HEK293T (cell line): ENCODE measurements at regions not wholly inside any gene's neighbourhood (a gene's known extent, or its start where the extent isn't known, plus 50 kb on each side); places are given as distances from the start of the nearest gene placed in this dataset.

Source experiments
- CTCF ChIA-PET: fragments of 350-600 bp; formaldehyde crosslinking; extraction: SDS; loops from one replicate; lab custom pipeline; 2021; ENCODE audit warnings: antibody characterized with exemption, inconsistent platforms; lab: Yijun Ruan, JAX
- POLR2A ChIA-PET: fragments of 350-600 bp; formaldehyde crosslinking; extraction: SDS; loops from one replicate; lab custom pipeline; 2020; ENCODE audit warnings: antibody characterized with exemption, inconsistent platforms; lab: Yijun Ruan, JAX
- DNase-seq: peaks from one replicate; pipeline ENCODE4 v3.0.0; 2012; ENCODE audit warnings: mixed read lengths; ENCODE audit errors: extremely low spot score
- ARNT ChIP-seq: fragments of 450-650 bp; IDR thresholded peaks from 2 replicates; pipeline ENCODE4 v1.6.1; 2017; ENCODE audit warnings: mild to moderate bottlenecking
- BHLHE40 ChIP-seq: fragments of 450-650 bp; IDR thresholded peaks from 2 replicates; pipeline ENCODE4 v1.6.1; 2016; ENCODE audit warnings: mild to moderate bottlenecking, moderate library complexity, borderline replicate concordance
- CTBP1 ChIP-seq: fragments of 450-650 bp; IDR thresholded peaks from 2 replicates; pipeline ENCODE4 v1.6.1; 2016; ENCODE audit warnings: borderline replicate concordance
- ELF4 ChIP-seq: fragments of 450-650 bp; IDR thresholded peaks from 2 replicates; pipeline ENCODE4 v1.6.1; 2017; ENCODE audit warnings: antibody characterized with exemption
- FOXA1 ChIP-seq: fragments of 450-650 bp; IDR thresholded peaks from 2 replicates; pipeline ENCODE4 v1.6.1; 2016; ENCODE audit warnings: mild to moderate bottlenecking
- FOXK2 ChIP-seq: fragments of 450-650 bp; IDR thresholded peaks from 2 replicates; pipeline ENCODE4 v1.6.1; 2016; ENCODE audit warnings: mild to moderate bottlenecking
- FOXM1 ChIP-seq: fragments of 450-650 bp; IDR thresholded peaks from 2 replicates; pipeline ENCODE4 v1.6.1; 2017; ENCODE audit warnings: mild to moderate bottlenecking, borderline replicate concordance
- HDGF ChIP-seq: fragments of 450-650 bp; IDR thresholded peaks from 2 replicates; pipeline ENCODE4 v1.6.1; 2017; ENCODE audit warnings: antibody characterized with exemption, borderline replicate concordance
- L3MBTL2 ChIP-seq: fragments of 450-650 bp; conservative IDR thresholded peaks from 2 replicates; pipeline ENCODE4 v1.6.1; 2016; ENCODE audit warnings: mild to moderate bottlenecking
- LEF1 ChIP-seq: fragments of 450-650 bp; IDR thresholded peaks from 2 replicates; pipeline ENCODE4 v1.6.1; 2017; ENCODE audit warnings: mild to moderate bottlenecking, borderline replicate concordance
- NFRKB ChIP-seq: fragments of 450-650 bp; IDR thresholded peaks from 2 replicates; pipeline ENCODE4 v1.6.1; 2016; ENCODE audit warnings: mild to moderate bottlenecking, moderate library complexity
- SP1 ChIP-seq: fragments of 450-650 bp; IDR thresholded peaks from 2 replicates; pipeline ENCODE4 v1.6.1; 2017
- SUZ12 ChIP-seq: fragments of 450-650 bp; IDR thresholded peaks from 2 replicates; pipeline ENCODE4 v1.6.1; 2016; ENCODE audit warnings: mild to moderate bottlenecking
- TARDBP ChIP-seq: fragments of 450-650 bp; IDR thresholded peaks from 2 replicates; pipeline ENCODE4 v1.6.1; 2016
- ZNF384 ChIP-seq: fragments of 450-650 bp; IDR thresholded peaks from 2 replicates; pipeline ENCODE4 v1.6.1; 2016
- TF ChIP-seq, protein P1 (sequence below): fragments of 450-650 bp; IDR thresholded peaks from 2 replicates; pipeline ENCODE4 v1.6.1; 2016

DNA sequence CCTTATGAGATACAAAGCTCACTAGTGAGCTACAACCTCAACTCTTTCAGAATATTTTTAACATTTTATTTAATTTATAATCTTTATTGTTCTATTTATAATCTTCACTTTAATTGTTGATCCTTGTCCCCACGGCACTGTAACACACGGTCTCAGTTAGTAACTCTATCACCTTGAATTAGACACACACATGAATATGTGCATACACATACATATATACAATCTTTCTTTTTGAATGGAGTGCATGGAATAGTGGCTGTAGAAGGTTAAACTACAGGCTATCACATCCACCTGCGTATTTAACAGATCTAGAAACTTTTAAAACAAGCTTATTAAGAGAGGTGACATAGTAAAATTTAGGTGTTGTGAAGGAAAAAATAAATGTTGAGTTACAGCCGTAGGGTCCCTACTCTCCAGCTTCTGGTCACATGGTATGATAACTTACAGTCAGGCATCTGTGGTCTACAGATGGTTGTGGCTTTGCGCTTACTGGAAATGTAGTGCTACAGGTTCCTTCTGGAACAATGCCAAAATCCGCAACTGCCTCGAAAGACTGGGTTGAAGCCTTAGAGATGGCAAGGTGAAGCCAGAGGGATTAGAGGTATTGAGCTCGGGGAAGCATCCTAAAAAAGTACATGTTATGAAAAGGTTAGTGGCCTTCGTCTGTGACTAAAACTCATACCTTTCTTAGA is 1324.1 kb upstream of the SLC39A10 start:
- POLR2A ChIA-PET, result no interaction called here
- CTCF ChIA-PET, result no interaction called here
- no peak for DNase-seq
- no peak for TF ChIP-seq LEF1
- no peak for TF ChIP-seq TARDBP
- TF ChIP-seq, protein P1, sequence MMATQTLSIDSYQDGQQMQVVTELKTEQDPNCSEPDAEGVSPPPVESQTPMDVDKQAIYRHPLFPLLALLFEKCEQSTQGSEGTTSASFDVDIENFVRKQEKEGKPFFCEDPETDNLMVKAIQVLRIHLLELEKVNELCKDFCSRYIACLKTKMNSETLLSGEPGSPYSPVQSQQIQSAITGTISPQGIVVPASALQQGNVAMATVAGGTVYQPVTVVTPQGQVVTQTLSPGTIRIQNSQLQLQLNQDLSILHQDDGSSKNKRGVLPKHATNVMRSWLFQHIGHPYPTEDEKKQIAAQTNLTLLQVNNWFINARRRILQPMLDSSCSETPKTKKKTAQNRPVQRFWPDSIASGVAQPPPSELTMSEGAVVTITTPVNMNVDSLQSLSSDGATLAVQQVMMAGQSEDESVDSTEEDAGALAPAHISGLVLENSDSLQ, result no peak
- TF ChIP-seq SUZ12, result no peak
- TF ChIP-seq HDGF, result no peak
- no peak for TF ChIP-seq FOXK2
- no peak for TF ChIP-seq ELF4
- no peak for TF ChIP-seq SP1
- no peak for TF ChIP-seq FOXM1
- TF ChIP-seq CTBP1, result no peak
- TF ChIP-seq ARNT, result no peak
- no peak for TF ChIP-seq L3MBTL2
- TF ChIP-seq ZNF384, result no peak
- TF ChIP-seq FOXA1, result no peak
- TF ChIP-seq NFRKB, result no peak

DNA sequence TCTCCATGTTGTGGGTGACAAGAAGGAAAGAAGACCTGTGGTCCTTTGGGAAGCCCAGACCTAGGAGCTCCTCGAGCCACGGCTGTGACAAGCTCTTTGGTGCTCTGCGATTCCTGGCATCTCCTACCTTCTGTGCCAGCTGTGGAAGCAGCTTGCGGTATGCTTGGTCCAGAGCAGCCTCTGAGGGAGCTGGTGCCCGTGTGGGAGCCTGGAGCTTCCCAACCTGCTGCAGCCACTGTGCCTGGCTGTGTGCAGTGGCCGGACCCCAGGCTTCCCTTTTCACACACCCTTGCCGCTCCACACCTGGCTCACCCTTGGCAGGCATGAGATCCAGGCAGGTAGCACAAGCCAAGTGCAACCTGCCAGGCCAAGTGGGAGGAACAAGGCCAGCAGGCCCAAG is 1328.6 kb upstream of the SLC39A10 start:
- CTCF ChIA-PET, result no interaction called here
- no peak for TF ChIP-seq FOXM1
- no peak for TF ChIP-seq ELF4
- TF ChIP-seq HDGF, result no peak
- TF ChIP-seq TARDBP, result no peak
- TF ChIP-seq LEF1, result no peak
- TF ChIP-seq FOXK2, result no peak
- TF ChIP-seq SUZ12, result no peak
- TF ChIP-seq ZNF384, result no peak
- TF ChIP-seq NFRKB, result no peak
- TF ChIP-seq SP1, result no peak
- TF ChIP-seq, protein P1, result no peak
- TF ChIP-seq FOXA1, result no peak
- TF ChIP-seq ARNT, result no peak
- TF ChIP-seq L3MBTL2, result no peak
- TF ChIP-seq BHLHE40, result no peak
- TF ChIP-seq CTBP1, result no peak
- no peak for DNase-seq
- POLR2A ChIA-PET, result no interaction called here

DNA sequence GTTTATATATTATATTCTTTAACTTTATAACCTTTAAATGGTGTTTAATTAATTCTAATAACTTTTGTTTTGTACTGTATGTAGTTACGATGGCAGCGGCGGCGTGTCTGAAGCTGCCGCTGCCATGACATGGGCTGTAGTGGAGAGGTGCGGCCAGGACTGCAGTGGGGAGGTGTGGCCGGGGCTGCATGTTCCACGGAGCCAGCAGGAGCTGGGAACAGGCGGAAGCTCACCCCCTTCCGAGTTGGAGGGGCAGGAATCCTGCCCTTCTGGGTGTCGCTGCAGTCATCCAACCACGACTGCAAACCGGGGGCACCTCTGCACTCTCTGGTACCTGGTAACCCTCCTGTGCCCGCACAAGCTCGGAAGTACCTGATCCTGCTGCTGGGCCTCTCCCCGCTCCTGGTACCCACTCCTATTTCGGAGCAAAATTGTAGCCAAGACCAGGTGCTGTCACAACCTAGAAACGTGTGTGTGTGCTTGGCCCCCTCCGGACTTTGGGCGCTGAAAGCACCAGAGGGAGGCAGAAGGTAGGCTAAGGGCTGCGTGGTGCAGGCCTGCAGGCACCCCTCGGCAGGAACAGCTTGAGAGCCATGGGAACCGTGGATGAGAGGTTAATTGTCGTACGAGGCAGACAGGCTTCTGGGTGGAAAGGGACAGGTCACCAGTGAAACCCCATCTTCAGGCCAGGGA is 1329.7 kb upstream of the SLC39A10 start:
- TF ChIP-seq ARNT (no peak), ZNF384 (no peak), L3MBTL2 (no peak), SUZ12 (no peak), FOXK2 (no peak), ELF4 (no peak), CTBP1 (no peak), NFRKB (no peak), HDGF (no peak), LEF1 (no peak), BHLHE40 (no peak), FOXA1 (no peak), TARDBP (no peak), SP1 (no peak)
- TF ChIP-seq, protein P1, result no peak
- POLR2A ChIA-PET, result no interaction called here
- no peak for DNase-seq
- CTCF ChIA-PET, result no interaction called here

DNA sequence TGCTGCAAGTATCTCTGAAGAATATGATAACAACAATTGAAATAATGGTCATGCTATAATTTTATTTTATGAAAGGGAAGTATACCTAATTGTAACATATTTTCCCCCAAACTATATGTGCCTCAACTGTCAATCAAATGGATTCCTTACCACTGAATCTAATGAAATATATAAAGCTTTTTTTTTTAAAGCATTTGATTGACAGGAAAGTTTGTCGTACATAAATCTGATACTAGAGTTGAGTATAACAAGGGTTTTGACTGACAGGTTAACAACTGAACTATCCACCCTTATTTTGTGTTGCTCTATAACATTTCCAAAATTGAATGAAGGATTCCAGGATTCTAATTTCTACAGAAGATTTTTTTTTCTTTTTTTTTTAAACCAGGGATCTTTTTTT is 1333.3 kb upstream of the SLC39A10 start:
- DNase-seq, result no peak
- POLR2A ChIA-PET, result no interaction called here
- TF ChIP-seq SP1 (no peak), TARDBP (no peak), ELF4 (no peak), NFRKB (no peak), BHLHE40 (no peak), ARNT (no peak), HDGF (no peak)
- TF ChIP-seq, protein P1, result peak; percentile 92
- CTCF ChIA-PET, result no interaction called here

DNA sequence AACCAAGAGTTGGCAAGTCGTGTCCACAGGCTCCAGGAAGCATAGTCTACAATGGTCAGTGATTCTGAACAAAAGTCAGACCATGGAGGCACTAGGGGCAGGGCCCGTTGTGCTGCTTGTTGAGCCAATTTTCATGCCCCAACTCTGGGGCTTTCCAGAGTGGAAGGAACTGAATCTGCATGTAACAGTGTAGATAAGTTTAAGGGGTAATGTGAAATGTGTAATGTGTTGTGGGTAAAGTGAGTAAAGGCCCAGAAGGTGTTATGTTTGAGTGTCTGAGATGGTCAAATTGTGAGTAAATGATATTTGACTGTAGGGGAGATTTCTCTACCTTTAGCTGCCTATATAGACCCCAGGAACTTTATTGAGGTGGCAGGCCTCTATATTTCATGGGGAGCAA is 1336.5 kb upstream of the SLC39A10 start:
- CTCF ChIA-PET, result no interaction called here
- POLR2A ChIA-PET, result no interaction called here

More for the DNA sequence above, 1336.5 kb upstream of the SLC39A10 start:
- TF ChIP-seq CTBP1 (no peak), LEF1 (no peak), SP1 (no peak), BHLHE40 (no peak), FOXA1 (no peak), FOXK2 (no peak), TARDBP (no peak)
- DNase-seq, result no peak
